ENCODE measurements at regions not wholly inside any gene's neighbourhood (a gene's known extent, or its start where the extent isn't known, plus 50 kb on each side); places are given as distances from the start of the nearest gene placed in this dataset.
"Not testable (repeated sequence)": the region's sequence is repeated elsewhere in the genome, so short reads cannot be mapped to it uniquely, and the experiment has no call there.

DNA sequence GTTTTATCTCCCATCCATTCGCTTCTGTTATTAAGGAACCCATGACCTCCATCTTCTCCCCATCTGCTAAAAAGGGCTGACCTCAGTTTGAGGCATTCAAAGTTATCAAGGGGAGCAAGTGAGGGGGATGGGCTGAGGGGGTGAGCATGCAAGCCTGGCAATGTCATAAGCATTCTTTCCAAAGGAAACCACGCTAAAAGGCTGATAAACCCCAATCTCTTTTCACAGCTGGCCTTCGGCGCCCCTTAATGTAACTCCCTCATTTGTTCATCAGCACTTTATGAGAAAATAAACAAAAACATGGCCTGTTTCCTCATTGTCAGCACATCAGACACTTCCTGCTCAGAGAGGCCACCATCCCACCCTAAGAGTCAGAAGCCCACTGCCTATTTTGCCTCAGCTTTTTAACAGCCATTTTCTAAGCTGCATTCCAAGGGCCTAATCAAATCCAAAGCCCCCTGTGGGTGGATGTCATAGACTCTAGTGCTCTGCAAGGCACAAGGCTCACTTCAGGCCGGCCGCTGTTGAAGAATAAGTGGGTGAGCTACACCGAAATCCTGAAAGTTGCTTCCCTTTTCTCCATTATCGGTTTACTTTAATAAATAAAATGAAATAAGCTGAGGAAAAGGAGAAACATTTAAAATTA lies 92.0 kb upstream of the SRD5A3 start:
- DNase-seq: no peak

DNA sequence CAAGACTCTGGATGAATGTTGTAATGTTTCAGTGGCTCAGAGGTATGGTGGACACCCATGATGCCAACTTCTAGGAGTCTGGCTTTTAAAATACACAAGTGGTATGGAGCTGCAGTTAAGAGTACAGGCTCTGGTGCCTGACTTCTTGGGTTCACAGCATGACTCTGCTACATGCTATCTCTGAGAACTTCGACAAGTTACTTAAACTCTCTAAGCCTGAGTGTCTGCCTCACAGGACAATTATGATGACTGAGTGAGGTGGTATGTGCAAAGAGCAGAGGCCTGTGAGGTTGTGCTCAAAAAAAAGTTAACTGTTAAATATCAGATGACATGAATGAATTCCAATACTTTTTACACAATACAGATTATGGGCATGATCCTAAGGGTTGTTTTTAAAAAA lies 90.9 kb upstream of the SRD5A3 start:
- DNase-seq: no peak

DNA sequence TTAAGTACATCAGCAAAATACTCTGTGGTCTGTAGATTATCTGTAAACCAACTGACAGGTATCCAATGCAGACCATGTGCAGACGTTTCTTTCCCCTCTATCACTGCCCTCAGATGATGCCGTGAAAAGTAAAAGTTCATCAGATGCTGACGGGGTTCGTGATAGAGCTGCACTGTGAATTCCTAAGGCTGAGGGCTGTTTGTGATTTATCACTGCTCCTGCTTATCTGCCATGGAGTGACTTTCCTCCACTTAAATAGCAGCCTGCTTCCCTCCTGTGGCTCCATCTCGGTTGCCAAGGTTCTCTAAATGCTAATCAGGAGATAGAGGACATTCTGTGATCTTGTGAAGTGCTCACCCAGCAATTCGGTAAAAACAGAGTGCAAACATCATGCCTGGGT lies 89.3 kb upstream of the SRD5A3 start:
- DNase-seq: no peak

GRCh38 chr4:55258152-55258865 lies 87.7 kb upstream of the SRD5A3 start:
- no peak for DNase-seq

- DNase-seq: no peak
These were observed 86.7 kb upstream of the SRD5A3 start for GRCh38 chr4:55259294-55259693.

- DNase-seq: no peak
These were observed 76.6 kb upstream of the SRD5A3 start for GRCh38 chr4:55269470-55269869.

- DNase-seq: no peak
These were observed 76.0 kb upstream of the SRD5A3 start for GRCh38 chr4:55269995-55270394.

- DNase-seq: no peak
These were observed 75.6 kb upstream of the SRD5A3 start for GRCh38 chr4:55270481-55270880.

DNA sequence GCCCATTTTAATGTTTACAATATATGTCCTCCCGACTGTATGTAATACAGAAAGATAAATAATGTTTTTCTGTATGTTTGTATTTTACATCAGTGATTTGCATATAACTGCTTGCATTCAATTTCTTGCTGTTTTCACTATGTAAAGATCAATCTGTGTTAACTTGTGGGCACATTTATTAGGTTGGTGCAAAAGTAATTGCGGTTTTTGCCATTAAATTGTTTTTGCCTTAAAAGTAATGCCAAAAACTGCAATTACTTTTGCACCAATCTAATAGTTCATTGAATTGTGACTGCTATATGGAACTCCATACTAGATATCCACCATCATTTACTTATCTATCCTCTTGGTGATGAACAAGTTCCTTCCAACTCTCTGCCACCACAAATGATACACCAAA lies 73.9 kb upstream of the SRD5A3 start:
- DNase-seq: no peak

DNA sequence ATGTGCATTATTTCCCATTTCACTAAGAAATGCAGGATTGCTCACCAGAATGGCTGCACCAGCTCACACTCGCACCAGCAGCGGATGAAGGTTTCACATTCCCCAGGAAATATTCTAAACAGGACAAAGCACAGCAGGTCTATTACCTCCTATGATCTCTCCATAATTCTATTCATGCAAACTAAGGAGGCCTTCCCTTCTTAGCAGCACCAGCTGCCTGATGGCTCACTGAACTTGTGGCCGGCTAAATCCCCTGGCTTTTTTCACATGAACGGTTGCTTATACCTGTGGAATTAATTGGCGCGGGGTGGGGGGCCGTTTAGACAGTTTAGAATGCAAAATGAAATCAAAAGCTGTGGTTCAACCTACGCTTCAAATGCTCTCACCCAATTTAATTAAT lies 73.5 kb upstream of the SRD5A3 start:
- DNase-seq: no peak

- DNase-seq: no peak
These were observed 69.0 kb upstream of the SRD5A3 start for GRCh38 chr4:55277011-55277410.

- no peak for DNase-seq
These were observed 67.7 kb upstream of the SRD5A3 start for GRCh38 chr4:55278316-55278715.

DNA sequence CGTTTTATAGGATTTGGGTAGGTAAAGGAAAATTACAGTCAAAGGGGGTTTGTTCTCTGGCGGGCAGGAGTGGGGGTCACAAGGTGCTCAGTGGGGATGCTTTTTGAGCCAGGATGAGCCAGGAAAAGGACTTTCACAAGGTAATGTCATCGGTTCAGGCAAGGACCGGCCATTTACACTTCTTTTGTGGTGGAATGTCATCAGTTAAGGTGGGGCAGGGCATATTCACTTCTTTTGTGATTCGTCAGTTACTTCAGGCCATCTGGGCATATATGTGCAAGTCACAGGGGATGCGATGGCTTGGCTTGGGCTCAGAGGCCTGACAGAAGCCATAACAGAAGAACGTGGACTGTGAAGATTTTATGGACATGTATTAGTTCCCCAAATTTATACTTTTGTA lies 65.6 kb upstream of the SRD5A3 start:
- not testable (repeated sequence) for DNase-seq

DNA sequence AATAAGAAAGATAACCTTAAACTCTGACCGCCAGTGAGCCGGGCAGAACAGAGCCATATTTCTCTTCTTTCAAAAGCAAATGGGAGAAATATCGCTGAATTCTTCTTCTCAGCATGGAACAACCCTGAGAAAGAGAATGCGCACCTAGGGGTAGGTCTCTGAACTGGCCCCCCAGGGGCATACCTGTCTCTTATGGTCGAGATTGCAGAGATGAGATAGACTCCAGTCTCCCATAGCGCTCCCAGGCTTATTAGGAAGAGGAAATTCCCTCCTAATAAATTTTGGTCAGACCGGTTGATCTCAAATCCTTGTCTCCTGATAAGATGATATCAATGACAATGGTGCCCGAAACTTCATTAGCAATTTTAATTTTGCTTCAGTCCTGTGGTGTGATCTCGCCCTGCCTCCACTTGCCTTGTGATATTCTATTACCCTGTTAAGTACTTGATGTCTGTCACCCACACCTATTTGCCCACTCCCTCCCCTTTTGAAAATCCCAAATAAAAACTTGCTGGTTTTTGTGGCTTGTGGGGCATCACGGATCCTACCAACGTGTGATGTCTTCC lies 64.8 kb upstream of the SRD5A3 start:
- DNase-seq: not testable (repeated sequence)

- DNase-seq: no peak
These were observed 61.7 kb upstream of the SRD5A3 start for GRCh38 chr4:55284331-55284730.

- no peak for DNase-seq
These were observed 54.8 kb upstream of the SRD5A3 start for GRCh38 chr4:55291227-55291640.

- no peak for DNase-seq
These were observed 49.9 kb upstream of the SRD5A3 start for GRCh38 chr4:55296096-55296495.

Measured in GF-D8 (cell line).